GM18520 (cell line): ENCODE measurements at regions not wholly inside any gene's neighbourhood (a gene's known extent, or its start where the extent isn't known, plus 50 kb on each side); places are given as distances from the start of the nearest gene placed in this dataset.
"Not testable (repeated sequence)": the region's sequence is repeated elsewhere in the genome, so short reads cannot be mapped to it uniquely, and the experiment has no call there.

Source experiments
- ATAC-seq: cut with Tn5 transposase; IDR thresholded peaks from one replicate; pipeline ENCODE4 v1.9.1; 2021; ENCODE audit not compliant: unreplicated experiment

DNA sequence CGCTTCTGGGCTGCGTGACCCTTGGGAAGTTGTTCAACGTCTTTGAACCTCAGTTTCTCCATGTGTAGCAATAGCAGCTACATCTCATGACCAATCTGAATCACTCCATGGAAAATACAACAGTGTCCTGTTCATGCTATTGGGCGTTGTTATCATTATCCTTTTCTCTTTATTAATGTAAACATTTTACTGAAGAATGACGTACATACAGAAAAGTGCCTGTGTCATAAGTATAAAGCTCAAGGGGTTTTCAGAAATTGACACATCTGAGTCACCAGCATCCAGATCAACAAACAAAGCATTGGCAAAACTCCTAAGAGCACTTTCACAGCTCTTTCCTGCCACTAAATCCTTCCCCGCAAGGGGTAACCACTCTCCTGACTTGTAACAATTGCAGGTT lies 438.4 kb downstream of the XYLT1 start:
- ATAC-seq = no peak

DNA sequence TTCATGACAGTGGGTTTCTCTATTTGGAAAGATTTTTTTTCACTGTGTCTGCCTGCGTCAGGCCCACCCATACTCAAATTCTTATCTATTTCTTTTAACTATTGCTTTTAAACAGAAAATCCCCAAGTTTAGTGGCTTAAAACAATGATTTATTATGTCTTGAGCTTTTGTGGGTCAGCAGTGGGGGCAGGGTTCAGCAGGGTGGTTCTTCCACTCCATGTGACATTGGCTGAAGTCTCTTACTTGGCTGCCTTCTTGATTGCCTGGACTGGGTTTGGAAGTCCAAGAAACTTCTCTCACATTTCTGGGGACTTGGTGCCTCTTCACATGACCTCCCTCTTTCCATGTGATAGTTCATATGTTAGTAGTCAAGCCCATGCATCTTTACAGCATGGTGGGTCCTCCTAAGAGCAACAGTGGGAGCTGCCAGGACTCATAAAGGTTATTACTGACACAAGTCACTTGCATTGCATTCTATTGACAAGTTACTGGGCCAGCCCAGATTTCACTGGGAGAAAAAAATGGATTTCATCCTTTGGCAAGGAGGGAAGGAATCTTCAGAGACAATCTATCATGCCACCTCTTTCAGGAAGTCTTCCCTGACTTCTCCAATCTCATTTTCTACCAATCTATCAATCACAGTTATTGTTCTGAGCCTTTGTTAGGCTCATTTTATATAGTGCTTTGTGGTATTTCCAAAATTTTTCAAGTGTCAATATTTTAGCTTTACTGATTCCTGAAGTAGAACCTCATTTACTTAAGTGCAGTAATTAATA lies 436.1 kb downstream of the XYLT1 start:
- ATAC-seq = no peak

DNA sequence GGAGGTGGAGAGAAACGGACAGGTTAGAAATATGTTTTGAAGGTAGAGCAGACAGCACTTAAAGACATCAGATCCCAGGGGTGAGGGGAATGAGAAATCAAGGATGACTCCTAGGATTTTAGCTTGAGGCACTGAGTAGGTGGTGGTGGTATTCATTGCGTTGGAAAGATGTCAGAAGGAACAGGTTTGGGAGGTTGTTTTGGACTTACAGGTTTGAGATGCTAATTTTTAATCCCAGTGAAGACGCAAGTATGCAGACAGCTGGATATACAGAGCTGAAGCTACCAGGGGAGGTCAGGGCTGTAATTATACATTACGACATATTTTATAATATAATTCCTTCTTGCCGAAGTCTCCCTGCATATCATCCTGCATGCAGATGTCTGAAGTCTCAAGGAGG lies 433.3 kb downstream of the XYLT1 start:
- ATAC-seq = no peak

DNA sequence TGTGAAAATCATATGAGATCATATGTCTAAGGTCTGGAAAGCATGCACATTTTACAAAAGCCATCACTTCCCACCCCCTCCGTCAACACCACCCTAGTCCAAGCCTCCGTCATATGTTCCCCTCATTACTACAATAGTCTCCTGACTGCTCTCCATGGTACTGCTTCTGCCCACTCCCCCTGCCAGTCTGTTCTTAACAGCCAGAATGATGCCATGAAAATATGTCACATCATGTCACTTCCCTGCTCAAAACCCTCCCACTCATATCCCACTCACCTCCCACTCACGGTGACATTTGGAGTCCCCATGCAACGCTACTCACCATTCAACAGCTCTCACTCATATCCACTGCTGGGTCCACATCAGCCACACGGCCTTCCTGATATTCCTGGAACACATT lies 432.3 kb downstream of the XYLT1 start:
- no peak for ATAC-seq

DNA sequence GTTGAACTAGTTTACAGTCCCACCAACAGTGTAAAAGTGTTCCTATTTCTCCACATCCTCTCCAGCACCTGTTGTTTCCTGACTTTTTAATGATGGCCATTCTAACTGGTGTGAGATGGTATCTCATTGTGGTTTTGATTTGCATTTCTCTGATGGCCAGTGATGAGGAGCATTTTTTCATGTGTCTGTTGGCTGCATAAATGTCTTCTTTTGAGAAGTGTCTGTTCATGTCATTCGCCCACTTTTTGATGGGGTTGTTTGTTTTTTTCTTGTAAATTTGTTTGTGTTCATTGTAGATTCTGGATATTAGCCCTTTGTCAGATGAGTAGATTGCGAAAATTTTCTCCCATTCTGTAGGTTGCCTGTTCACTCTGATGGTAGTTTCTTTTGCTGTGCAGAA lies 421.7 kb downstream of the XYLT1 start:
- not testable (repeated sequence) for ATAC-seq

DNA sequence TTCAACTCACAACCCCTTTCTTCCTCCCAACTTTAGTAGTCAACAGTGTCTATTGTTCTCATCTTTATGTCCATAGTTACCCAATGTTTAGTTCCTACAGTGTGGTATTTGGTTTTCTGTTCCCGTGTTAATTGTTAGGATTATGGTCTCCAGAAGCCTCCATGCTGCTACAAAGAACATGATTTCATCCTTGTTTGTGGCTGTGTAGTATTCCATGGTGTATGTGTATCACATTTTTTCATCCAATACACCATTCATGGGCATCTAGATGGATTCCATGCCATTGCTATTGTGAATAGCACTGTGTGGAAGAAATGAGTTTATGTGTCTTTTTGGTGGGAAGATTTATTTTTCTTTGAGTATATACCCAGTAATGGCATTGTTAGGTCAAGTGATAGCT lies 420.3 kb downstream of the XYLT1 start:
- ATAC-seq = no peak
